ENCODE measurements at regions not wholly inside any gene's neighbourhood (a gene's known extent, or its start where the extent isn't known, plus 50 kb on each side); places are given as distances from the start of the nearest gene placed in this dataset.

- H3K36me3 ChIP-seq (ENCODE audit: control insufficient read depth in 2 of 2, insufficient read depth in 2 of 2, low read length in 1 of 2): no peaks in the 10 kb centered on the region
- DNase-seq (ENCODE audit: low read depth, low spot score) (no peak), FAIRE-seq (no peak), ATAC-seq (no peak)
- H3K27ac ChIP-seq (ENCODE audit: control insufficient read depth, insufficient read depth): no peak overlapping the region
- ChIA-PET RAD21 (ENCODE audit: unreplicated experiment) (no interaction called here), POLR2A (no interaction called here), CTCF (interaction anchor here (0.6 to 1.7 kb wide), 3 partner anchors 33 to 1316 kb away, joined by 4 read pairs; no protein-coding TSS in a partner anchor), SMC1A (ENCODE audit: uncharacterized antibody, unreplicated experiment) (interaction anchor here (1.0 to 1.6 kb wide), 2 partner anchors 25 to 91 kb away, joined by 3 to 5 read pairs; no protein-coding TSS in a partner anchor)
- H3K4me1 ChIP-seq (ENCODE audit: control insufficient read depth, insufficient read depth, low read length): no peaks in the 10 kb centered on the region
- no peak overlapping the region for H3K9ac ChIP-seq (ENCODE audit: control insufficient read depth, insufficient read depth, low read length)
- no TSS peak for BruUV-seq (replicated peaks)
- no peaks in the 10 kb centered on the region; the same call in 2 of the 3 replicates for H3K9me3 ChIP-seq (replicated peaks; ENCODE audit: control insufficient read depth, insufficient read depth, low read length)
- no peaks in the 10 kb centered on the region for H3K79me2 ChIP-seq (ENCODE audit: control insufficient read depth, insufficient read depth, low read length)
- intact Hi-C loops (cut with micrococcal nuclease; ENCODE audit: unreplicated experiment): no loop called here
- no peak overlapping the region for H3K4me3 ChIP-seq
- no peak overlapping the region for H3K4me2 ChIP-seq (ENCODE audit: control insufficient read depth, insufficient read depth)
- H2AFZ ChIP-seq (ENCODE audit: control insufficient read depth, low read depth, low read length): no peak overlapping the region
- in situ Hi-C loops (cut with MboI): no loop called here
- WGBS (ENCODE audit: insufficient coverage, insufficient replicate concordance, low lambda C conversion rate, missing lambda C conversion rate): 21% methylated on average over 3 of the region's 3 CpGs
- H4K20me1 ChIP-seq (ENCODE audit: control insufficient read depth, insufficient read depth): no peaks in the 10 kb centered on the region
- TF ChIP-seq RBBP5 (conservative IDR thresholded peaks at IDR 0.05) (no peak), BHLHE40 (IDR thresholded peaks at IDR 0.05; ENCODE audit: borderline replicate concordance in 1 of 2, low read depth in 2 of 2, low read length in 1 of 2) (no peak), FOS (IDR thresholded peaks at IDR 0.05; ENCODE audit: borderline replicate concordance, extremely low read depth, insufficient read length) (no peak), SIN3A (IDR thresholded peaks at IDR 0.05; ENCODE audit: low read depth, low read length) (no peak), MXI1 (IDR thresholded peaks at IDR 0.05; ENCODE audit: low read depth, low read length) (no peak), ZBTB33 (IDR thresholded peaks at IDR 0.05) (no peak), PRDM15 (CRISPR knock-in tag; IDR thresholded peaks at IDR 0.05) (no peak), NR2C1 (IDR thresholded peaks at IDR 0.05) (no peak), POLR2AphosphoS2 (IDR thresholded peaks at IDR 0.05; ENCODE audit: low read depth, low read length) (no peak), RB1 (IDR thresholded peaks at IDR 0.05; ENCODE audit: borderline replicate concordance) (no peak), ATF7 (IDR thresholded peaks at IDR 0.05; ENCODE audit: low read depth) (no peak)
- H3K27me3 ChIP-seq (replicated peaks in 1 of 2; ENCODE audit: control insufficient read depth in 2 of 2, insufficient read depth in 2 of 2, low read length in 1 of 2): peaks cover 3 to 6% of the 10 kb centered on the region in 2 experiments; a peak in 3 of 4 replicates
These were observed 188.8 kb downstream of the LSM5 start for GRCh38 chr7:32301427-32301826.
